ENCODE measurements at regions not wholly inside any gene's neighbourhood (a gene's known extent, or its start where the extent isn't known, plus 50 kb on each side); places are given as distances from the start of the nearest gene placed in this dataset.

GRCh38 chr1:169024255-169024654, 82.2 kb upstream of the ATP1B1 start:
- no peak overlapping the region for H3K4me3 ChIP-seq (ENCODE audit: low read length)
- no peak for TF ChIP-seq CTCF (conservative IDR thresholded peaks at IDR 0.05; ENCODE audit: low read depth, low read length)
- DNase-seq (ENCODE audit: low read depth) = no peak

- no peak for DNase-seq (ENCODE audit: low read depth)
- TF ChIP-seq CTCF (conservative IDR thresholded peaks at IDR 0.05; ENCODE audit: low read depth, low read length) = no peak
- no peak overlapping the region for H3K4me3 ChIP-seq (ENCODE audit: low read length)
Observed at GRCh38 chr1:169024800-169025271, 81.7 kb upstream of the ATP1B1 start.

- DNase-seq (ENCODE audit: low read depth) = no peak
- TF ChIP-seq CTCF (conservative IDR thresholded peaks at IDR 0.05; ENCODE audit: low read depth, low read length) = no peak
- no peak overlapping the region for H3K4me3 ChIP-seq (ENCODE audit: low read length)
Observed at GRCh38 chr1:169025412-169025811, 81.1 kb upstream of the ATP1B1 start.

DNA sequence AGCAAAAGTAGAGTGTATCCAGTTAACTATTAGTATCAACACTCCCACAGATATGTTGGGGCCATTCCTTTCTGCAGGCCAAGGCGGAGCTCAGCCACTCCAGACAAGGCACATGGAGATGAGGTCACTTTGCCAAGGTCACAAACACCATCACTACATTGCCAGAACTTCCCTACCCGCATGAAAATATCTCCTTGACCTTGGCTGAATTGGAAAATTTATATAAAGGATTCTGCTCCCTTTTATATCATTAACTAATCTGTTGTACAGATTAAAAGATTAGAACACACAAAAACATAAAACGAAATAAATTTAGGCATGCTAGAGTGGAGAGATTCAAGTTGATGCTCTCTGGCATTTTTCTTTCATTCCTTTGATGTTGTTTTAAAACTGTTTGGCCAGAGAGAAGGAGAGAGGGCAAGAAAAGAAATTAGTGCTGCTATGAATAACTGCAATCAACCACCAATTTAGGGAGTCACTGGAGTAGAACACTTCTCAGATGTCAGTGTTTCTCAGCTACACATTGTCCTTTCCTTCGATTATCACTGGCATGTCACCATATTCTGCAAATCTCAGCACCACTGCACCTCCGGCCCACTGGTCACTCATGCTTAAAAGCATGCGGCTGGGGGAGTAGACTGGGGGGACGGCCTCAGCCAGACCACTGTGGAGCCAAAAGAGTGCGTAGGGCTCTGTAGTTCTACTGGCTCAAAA, 78.7 kb upstream of the ATP1B1 start:
- no peak for TF ChIP-seq CTCF (conservative IDR thresholded peaks at IDR 0.05; ENCODE audit: low read depth, low read length)
- DNase-seq (ENCODE audit: low read depth) = no peak

DNA sequence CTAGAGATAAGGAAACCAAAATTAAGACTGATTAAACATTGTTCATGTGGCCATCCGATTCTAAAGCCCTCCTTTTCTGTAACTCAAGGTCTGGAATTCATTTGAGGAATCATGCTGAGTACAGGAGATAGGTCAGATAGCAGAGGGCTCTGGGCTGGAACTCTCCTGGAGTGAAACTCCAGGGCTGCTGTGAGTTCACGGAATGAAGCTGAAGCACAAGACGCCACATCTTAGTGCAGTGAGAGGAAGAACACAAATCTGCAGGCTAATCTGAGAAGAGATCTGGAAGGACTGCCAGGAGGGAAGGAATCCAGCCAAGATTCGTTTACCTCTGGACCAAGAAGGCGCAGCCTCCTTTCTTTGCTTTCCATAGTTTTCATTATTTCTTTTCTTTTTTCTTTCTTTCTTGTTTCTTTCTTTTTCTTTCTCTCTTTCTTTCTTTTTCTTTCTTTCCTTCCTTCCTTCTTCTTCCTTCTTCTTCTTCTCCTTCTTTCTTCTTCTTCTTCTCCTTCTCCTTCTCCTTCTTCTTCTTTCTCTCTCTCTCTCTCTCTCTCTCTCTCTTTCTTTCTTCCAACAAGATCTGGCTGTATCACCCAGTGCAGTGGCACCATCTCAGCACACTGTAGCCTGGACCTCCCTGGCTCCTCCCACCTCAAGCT, 74.8 kb upstream of the ATP1B1 start:
- TF ChIP-seq CTCF (conservative IDR thresholded peaks at IDR 0.05; ENCODE audit: low read depth, low read length) = no peak
- DNase-seq (ENCODE audit: low read depth) = peak; percentile 24

More for the DNA sequence above, 78.7 kb upstream of the ATP1B1 start:
- no peak overlapping the region for H3K4me3 ChIP-seq (ENCODE audit: low read length)

GRCh38 chr1:169041366-169041765, 65.1 kb upstream of the ATP1B1 start:
- TF ChIP-seq CTCF (conservative IDR thresholded peaks at IDR 0.05; ENCODE audit: low read depth, low read length) = no peak
- no peak for DNase-seq (ENCODE audit: low read depth)
- H3K4me3 ChIP-seq (ENCODE audit: low read length) = no peak overlapping the region

More for the DNA sequence above, 74.8 kb upstream of the ATP1B1 start:
- no peak overlapping the region for H3K4me3 ChIP-seq (ENCODE audit: low read length)

DNA sequence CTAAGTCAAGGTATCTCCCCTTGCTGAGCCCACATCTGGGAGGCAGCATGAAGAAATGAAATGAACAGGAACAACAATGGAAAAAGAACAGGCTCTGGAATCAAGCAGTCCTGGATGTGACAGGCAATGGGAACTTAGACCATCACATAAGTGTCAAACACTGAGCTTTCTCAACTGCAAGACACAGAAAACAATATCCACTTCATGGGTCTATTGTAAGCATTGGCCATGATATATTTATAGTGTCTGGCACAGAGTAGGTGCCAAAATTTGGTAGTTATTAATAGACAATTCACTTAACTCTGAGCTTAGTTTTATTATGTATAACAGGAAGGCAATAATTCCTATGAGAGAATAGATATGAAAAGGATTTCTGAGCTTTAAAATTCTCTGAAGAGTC, 64.1 kb upstream of the ATP1B1 start:
- DNase-seq (ENCODE audit: low read depth) = no peak
- no peak for TF ChIP-seq CTCF (conservative IDR thresholded peaks at IDR 0.05; ENCODE audit: low read depth, low read length)

More for the DNA sequence above, 64.1 kb upstream of the ATP1B1 start:
- H3K4me3 ChIP-seq (ENCODE audit: low read length) = no peak overlapping the region
